NCI-H2227 (cell line): ENCODE measurements at regions not wholly inside any gene's neighbourhood (a gene's known extent, or its start where the extent isn't known, plus 50 kb on each side); places are given as distances from the start of the nearest gene placed in this dataset.

Source experiments
- DNase-seq: peaks from one replicate; lab custom pipeline; 2025; ENCODE audit not compliant: unreplicated experiment; lab: John Stamatoyannopoulos, UW

DNA sequence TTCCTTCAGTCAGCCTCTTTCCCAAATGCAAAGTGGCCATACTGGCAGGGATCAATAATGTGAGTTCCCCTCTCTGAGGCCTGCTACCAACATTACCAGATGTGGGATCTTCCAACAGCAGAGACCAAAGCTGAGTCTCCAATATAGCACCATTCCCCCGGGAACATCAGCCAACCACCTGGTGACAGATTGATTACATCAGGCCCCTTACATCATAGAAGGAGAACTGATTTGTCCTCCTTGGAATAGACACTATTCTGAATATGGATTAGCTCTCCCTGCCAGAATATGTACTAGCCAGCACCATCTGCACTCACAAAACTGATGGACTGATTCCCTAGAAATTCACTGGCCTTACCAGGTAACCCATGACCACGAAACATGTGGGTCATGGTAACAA is 61.9 kb upstream of the CARMIL1 start:
- DNase-seq = no peak

DNA sequence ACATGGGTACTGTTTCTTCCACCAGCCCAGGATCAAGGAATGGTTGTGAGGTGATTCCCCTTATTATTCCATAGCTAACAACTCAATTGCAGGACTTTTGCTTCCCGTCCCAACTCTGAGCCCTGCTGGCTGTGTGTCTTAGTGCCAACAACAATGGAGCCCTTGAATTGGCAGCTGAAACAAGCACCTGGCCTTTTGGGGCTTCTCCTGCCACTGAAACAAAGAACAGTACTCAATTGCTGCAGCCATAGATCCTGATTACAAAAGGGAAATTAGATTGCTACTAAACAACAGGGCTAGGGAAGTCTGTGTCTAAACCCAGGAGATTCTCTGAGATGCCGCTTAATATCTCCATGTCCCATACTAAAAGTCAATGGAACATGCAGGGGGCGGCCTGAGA is 61.3 kb upstream of the CARMIL1 start:
- no peak for DNase-seq

DNA sequence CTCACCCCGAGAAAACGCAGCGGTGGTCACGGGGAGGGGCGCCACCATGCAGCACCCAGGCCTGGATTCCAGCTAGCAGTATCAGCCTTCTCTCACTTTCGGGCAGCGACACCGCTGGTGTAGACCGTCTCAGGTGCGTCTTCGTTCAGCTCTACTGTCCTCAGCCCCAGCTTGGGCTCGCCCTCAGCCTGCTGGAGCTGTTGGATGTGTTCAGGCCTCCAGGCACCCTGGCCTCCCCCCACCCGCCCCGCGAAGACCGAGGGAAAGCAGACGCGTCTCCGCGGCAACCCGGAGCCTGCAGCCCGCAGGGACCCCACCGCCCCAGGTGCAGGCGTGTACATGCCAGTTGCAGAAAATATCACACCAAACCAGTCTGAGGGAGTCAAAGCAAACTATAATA is 60.8 kb upstream of the CARMIL1 start:
- peak; percentile 43 for DNase-seq

DNA sequence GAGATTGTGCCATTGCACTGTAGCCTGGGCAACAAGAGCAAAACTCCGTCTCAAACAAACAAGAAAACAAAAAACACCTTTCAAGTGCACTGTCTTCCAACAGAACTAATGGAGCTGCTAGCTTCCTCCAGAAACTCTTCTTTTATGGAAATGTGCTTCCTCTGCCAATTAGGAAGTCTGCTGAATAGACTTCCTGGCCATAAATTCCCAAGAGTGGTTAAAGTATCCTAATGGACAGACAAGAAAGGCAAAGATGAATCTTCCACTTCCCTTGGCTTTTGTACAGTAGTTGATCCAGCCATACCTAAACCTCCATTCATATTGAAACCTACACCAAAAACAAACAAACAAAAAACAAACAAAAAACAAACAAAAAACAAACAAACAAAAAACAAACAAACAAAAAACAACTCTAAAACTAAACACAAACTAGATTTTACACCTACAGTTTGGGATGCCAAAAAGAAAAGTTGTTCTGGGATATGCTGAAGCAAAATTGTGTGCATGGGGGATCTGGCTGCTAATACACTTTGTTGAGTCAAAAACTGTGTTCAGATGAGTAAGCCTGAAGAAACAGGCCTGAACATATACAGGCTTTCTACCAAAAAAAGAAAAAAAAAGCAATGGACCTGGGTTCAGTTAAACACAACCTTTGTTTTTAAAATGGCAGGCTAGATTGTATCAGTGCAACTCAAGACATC is 59.8 kb upstream of the CARMIL1 start:
- no peak for DNase-seq

DNA sequence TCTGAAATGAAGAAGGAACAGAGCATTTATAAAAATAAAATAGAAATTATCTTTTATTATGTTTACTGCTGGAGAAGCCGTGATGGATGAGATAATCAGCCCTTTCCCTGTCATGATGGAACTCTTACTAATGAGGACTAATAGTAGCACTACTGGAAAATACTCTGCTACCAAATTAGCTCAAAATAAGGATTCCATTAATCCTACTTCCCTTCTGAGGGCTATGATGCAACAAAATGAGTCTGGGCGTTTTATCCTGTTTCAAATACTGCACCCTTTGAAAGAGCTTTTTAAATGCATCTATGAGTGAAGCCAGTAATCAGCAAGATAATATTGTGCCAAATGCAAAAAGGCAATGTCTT is 59.3 kb upstream of the CARMIL1 start:
- DNase-seq = no peak

DNA sequence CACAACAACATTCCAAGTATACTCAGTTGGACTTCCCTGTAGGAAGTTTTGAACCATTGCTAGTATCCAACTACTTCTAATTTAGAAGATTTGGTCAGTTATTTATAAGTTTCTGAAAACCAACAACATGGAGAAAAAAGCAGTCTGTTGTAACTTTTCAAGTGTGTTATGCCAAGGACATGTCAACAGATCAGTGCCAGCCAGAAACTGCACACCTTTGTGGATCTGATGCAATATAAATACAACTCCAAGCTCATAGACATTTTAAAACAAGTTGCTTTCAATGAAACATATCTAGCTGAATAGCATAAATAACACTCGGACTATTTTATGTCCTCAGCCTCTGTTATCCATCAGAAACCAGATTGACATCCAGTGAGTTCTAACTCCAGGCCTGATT is 58.3 kb upstream of the CARMIL1 start:
- DNase-seq = no peak

DNA sequence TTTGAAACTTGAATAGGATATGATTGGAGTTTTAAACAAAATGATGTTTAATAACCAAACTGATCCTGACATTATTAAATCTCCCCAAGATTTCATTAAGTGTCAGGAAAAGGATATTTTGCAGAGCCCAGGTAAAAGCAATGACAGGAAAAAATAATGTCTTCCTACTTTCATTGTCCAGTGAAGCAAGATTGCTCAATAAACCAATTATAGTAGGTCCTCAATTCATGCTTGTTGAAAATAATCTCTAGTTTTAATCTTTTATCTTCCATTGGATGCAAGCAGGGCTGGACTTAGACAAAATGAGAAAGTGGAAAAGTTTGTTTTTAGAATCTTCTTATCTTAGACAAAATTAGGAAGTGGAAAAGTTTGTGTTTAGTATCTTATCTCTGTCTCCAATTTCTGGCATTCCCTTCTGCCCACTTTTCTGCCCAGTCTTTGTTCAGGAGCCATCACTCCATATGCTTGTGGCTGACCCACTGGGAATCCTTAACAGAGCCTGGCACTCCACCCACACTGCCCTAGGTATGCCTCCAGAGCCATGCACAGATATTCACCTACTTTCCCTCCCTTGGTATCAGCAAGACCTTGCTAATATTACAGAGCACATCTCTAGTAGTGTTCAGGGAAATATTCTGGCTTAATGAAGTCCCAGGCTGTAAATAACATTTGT is 57.0 kb upstream of the CARMIL1 start:
- no peak for DNase-seq

DNA sequence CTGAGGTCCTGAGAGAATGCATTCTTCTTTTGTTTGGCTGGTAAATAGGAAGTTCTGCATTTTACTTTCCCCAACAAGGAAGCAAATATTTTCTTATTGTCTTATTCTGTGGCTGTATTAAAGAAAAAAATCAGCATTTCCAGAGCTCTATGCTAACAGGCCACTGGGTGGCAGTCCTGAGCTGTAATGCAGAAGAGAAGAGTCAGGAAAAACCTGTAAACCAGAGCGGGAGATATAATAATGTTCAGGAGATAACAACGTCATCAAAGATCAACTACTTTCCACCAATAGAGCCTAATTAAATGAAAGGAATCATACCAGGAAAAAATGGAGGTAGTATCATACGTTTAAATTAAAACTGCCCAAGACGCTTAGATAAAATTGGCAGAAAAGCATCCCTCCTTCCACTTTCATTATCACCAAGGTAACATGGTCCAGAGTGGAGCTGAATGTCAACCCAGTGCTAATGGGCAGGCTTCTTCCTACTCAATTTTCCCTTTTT is 55.6 kb upstream of the CARMIL1 start:
- peak; percentile 81 for DNase-seq

DNA sequence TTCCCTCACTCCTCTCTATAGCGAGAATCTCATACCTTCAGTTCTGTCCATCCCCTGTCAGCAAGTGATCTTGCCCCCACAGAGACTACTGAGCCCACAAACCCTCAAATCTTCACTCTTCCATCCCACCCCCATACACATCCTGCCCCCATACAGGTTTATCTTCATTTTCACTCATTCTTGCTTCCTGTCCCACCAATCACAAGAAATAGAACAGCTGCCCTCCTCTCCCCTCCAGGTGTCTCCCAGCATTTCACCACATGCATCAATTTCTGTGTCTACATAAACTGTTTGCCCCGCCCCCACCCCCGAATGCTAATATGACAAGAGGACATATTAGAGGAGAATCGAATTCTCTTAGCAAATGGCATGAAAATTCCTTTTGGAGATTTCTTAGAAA is 54.9 kb upstream of the CARMIL1 start:
- no peak for DNase-seq

DNA sequence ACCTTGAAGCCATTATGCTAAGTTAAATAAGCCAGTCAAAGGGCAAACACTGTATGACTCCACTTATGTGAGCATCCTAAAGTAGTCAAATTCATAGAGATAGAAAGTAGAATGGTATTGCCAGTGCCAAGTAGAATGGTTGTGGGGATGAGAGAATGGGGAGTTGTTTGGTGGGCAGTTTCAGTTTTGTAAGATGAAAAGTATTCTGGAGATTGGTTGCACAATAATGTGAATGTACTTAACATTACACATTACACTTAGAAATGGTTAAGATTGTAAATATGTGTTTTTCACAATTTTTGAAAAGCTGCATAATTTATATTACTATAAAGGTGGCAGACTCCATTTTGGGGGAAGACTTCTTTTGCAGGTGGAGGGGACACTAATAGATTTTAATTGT is 51.3 kb upstream of the CARMIL1 start:
- DNase-seq = no peak
